ENCODE measurements at regions not wholly inside any gene's neighbourhood (a gene's known extent, or its start where the extent isn't known, plus 50 kb on each side); places are given as distances from the start of the nearest gene placed in this dataset.
"Not testable (repeated sequence)": the region's sequence is repeated elsewhere in the genome, so short reads cannot be mapped to it uniquely, and the experiment has no call there.

DNA sequence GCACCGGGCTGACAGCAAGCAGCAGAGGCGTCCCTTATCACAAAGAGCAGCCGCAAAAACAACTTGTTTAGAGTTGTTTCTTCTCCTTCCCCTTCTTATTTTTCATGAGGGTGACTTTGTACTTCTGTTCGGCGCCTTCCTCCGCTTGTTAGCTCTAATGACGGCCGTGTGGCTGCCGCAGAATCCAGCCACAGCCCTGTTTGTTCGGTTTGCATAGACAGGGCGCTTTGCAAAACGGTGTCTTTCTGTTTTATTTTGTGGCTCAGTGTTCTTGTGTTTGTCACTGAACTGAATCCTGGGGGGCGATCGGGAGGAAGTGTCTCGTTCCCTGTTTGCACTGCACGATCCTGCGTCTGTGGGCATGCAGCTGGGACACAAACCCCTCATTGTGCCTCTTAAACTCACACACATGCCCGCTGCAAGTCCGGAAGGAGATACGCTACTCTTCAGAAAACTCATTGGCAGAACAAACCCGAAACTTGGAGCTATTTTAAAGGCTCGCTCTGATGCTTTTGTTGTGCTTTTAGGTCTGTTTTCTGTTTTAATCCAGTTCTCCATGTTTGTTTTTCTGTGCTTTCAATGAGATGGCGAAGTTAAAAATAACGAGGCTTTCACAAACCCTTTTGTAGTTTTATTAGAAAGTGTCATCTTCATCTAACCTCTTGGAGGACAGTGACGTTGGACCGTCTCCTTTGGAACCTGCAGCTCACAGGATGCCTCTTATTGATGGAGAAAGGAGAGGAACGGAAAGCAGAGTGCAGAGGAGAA is 213.9 kb downstream of the IRX2 start:
- Histone ChIP-seq H3K36me3 (no peaks in the 10 kb centered on the region), H3K27me3 (replicated peaks; ENCODE audit: insufficient read depth) (no peaks in the 10 kb centered on the region), H3K4me3 (no peak overlapping the region), H3K9me3 (no peaks in the 10 kb centered on the region), H3K27ac (no peak overlapping the region), H3K4me1 (ENCODE audit: control insufficient read depth in 1 of 2, low read depth in 2 of 2) (no peaks in the 10 kb centered on the region)
- ATAC-seq (ENCODE audit: insufficient number of reproducible peaks, low FRiP score, low read depth) (no peak), DNase-seq (ENCODE audit: low spot score) (no peak)
- TF ChIP-seq, protein P1, sequence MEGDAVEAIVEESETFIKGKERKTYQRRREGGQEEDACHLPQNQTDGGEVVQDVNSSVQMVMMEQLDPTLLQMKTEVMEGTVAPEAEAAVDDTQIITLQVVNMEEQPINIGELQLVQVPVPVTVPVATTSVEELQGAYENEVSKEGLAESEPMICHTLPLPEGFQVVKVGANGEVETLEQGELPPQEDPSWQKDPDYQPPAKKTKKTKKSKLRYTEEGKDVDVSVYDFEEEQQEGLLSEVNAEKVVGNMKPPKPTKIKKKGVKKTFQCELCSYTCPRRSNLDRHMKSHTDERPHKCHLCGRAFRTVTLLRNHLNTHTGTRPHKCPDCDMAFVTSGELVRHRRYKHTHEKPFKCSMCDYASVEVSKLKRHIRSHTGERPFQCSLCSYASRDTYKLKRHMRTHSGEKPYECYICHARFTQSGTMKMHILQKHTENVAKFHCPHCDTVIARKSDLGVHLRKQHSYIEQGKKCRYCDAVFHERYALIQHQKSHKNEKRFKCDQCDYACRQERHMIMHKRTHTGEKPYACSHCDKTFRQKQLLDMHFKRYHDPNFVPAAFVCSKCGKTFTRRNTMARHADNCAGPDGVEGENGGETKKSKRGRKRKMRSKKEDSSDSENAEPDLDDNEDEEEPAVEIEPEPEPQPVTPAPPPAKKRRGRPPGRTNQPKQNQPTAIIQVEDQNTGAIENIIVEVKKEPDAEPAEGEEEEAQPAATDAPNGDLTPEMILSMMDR (IDR thresholded peaks at IDR 0.05), result no peak

DNA sequence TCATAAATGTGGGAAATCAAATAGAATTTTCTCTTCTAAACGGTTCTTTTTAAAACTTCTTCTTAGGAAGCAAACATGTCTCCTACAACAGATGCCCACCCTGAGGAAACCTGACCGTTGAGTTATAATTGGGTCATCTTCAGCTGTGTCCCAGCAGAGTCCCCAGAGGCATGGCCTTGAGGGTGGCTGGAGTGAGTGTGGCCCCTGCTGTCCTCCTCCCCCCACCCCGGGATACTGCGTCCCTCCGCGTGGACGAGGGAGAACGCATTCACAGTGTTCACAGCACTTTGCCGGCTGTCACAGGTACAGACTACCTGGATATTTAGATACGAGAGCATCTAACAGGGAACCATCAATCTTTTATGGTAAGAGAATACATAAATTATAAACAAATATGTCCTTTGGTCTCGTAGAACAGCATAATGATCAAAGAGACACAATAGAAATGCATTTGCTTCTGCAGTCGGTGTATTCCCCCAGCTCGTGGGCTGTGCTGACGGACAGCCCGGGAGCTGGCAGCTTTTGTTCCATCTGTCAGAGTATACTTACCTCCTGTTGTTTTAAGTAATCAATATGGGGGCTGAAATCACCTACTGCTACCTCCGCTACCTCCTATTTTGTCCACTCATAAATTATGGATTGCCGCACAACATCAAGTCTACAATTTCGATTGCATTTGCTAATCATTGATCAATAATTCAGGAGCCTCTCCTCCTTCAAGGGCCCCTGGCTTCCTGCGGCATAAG is 214.7 kb downstream of the IRX2 start:
- no peak for ATAC-seq (ENCODE audit: insufficient number of reproducible peaks, low FRiP score, low read depth)
- no peak overlapping the region for H3K27ac ChIP-seq
- no peak overlapping the region for H3K4me3 ChIP-seq
- no peaks in the 10 kb centered on the region for H3K36me3 ChIP-seq
- H3K27me3 ChIP-seq (replicated peaks; ENCODE audit: insufficient read depth), result no peaks in the 10 kb centered on the region
- H3K4me1 ChIP-seq (ENCODE audit: control insufficient read depth in 1 of 2, low read depth in 2 of 2), result no peaks in the 10 kb centered on the region
- no peaks in the 10 kb centered on the region for H3K9me3 ChIP-seq
- TF ChIP-seq, protein P1 (IDR thresholded peaks at IDR 0.05), result no peak
- DNase-seq (ENCODE audit: low spot score), result no peak

DNA sequence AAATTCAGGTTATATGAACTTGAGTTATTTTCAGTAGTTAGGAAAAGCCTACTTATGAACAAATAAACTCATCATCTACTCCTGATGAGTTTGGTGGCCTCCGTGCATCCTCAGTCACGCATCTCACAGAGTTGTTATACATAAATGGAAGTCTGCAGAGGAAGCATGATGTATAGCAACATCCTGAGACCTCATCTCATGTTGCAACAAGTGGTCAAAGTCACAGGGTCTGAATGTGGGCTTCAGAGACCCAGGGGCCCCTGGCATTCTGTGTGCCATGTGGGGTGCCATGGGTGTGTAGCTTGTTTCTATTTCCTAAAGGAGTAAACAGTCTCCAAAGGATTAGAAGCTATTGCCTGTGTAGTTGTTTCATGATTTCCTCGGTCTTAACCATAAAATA is 216.5 kb downstream of the IRX2 start:
- ATAC-seq (ENCODE audit: insufficient number of reproducible peaks, low FRiP score, low read depth) (no peak), DNase-seq (ENCODE audit: low spot score) (no peak)
- H3K36me3 ChIP-seq, result no peaks in the 10 kb centered on the region
- no peak overlapping the region for H3K27ac ChIP-seq
- no peaks in the 10 kb centered on the region for H3K27me3 ChIP-seq (replicated peaks; ENCODE audit: insufficient read depth)
- no peaks in the 10 kb centered on the region for H3K9me3 ChIP-seq
- H3K4me3 ChIP-seq, result no peak overlapping the region
- H3K4me1 ChIP-seq (ENCODE audit: control insufficient read depth in 1 of 2, low read depth in 2 of 2), result no peaks in the 10 kb centered on the region
- TF ChIP-seq, protein P1 (IDR thresholded peaks at IDR 0.05), result no peak

DNA sequence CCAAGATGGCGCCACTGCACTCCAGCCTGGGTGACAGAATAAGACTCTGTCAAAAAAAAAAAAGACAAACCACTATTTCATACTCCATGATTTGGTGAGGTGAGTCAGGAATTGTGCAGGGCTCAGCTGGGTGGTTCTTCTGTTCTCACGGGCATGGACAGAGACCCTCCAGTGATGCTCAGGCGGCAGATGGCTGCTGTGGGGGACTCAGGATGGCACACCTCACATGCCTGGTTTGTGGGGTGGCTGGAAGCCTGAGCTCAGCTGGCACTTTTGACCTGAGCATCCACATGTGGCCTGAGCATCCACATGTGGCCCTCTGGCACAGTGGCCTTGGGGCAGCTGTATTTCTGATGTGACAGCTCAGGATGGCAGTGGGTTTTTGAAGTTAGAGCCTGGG is 217.2 kb downstream of the IRX2 start:
- no peaks in the 10 kb centered on the region for H3K9me3 ChIP-seq
- TF ChIP-seq, protein P1 (IDR thresholded peaks at IDR 0.05), result no peak
- H3K4me3 ChIP-seq, result no peak overlapping the region
- DNase-seq (ENCODE audit: low spot score) (no peak), ATAC-seq (ENCODE audit: insufficient number of reproducible peaks, low FRiP score, low read depth) (no peak)
- H3K4me1 ChIP-seq (ENCODE audit: control insufficient read depth in 1 of 2, low read depth in 2 of 2), result no peaks in the 10 kb centered on the region
- no peaks in the 10 kb centered on the region for H3K27me3 ChIP-seq (replicated peaks; ENCODE audit: insufficient read depth)
- H3K36me3 ChIP-seq, result no peaks in the 10 kb centered on the region
- H3K27ac ChIP-seq, result no peak overlapping the region

DNA sequence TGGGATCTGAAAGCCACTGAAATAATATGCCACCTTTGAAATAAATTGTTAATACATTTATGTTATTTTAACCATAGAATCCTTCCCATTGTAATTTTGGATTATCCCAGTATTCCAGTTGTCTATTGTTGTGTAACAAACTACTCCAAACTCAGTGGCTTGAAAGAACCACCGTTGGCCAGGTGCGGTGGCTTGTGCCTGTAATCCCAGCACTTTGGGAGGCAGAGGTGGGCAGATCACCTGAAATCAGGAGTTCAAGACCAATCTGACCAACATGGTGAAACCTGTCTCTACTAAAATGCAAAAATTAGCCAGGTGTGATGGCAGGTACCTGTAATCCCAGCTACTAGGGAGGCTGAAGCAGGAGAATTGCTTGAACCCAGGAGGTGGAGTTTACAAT is 217.6 kb downstream of the IRX2 start:
- not testable (repeated sequence) for ATAC-seq (ENCODE audit: insufficient number of reproducible peaks, low FRiP score, low read depth); H3K27ac ChIP-seq; DNase-seq (ENCODE audit: low spot score); H3K27me3 ChIP-seq (replicated peaks; ENCODE audit: insufficient read depth); H3K9me3 ChIP-seq; H3K36me3 ChIP-seq; H3K4me1 ChIP-seq (ENCODE audit: control insufficient read depth in 1 of 2, low read depth in 2 of 2); H3K4me3 ChIP-seq
